ENCODE measurements at regions not wholly inside any gene's neighbourhood (a gene's known extent, or its start where the extent isn't known, plus 50 kb on each side); places are given as distances from the start of the nearest gene placed in this dataset.

DNA sequence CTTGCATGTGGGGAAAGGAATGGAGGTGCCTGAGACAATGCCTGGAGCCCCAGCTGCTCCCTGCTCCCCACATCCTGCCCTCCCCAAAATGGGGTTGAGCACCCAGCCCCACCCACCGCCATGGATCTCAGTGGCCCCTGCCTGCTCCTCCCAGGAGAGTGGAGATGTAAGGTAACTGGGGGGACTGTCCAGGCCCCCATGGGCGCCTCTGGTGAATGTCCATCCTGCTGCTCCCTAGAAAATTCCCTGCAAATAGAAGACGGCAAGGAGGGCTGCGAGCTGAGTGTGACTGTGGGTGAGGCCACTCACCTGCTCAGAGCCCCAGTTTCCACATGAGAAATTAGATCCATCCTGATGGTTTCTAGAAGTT, 101.6 kb downstream of the RAMP3 start:
- Histone ChIP-seq H3K27ac (ENCODE audit: insufficient read length, low read depth, low read length) (no peak overlapping the region), H2AK5ac (ENCODE audit: insufficient read length, low read length) (no peak overlapping the region), H3K56ac (ENCODE audit: insufficient read length, low read depth, low read length) (no peak overlapping the region), H2BK20ac (ENCODE audit: low read depth, low read length, poor library complexity, severe bottlenecking) (no peak overlapping the region), H3K79me1 (ENCODE audit: insufficient read depth, low read depth, low read length, poor library complexity, severe bottlenecking) (no peaks in the 10 kb centered on the region), H4K20me1 (ENCODE audit: control insufficient read depth, insufficient read depth, insufficient read length) (no peaks in the 10 kb centered on the region), H2BK12ac (ENCODE audit: insufficient read length, low read depth, low read length) (no peak overlapping the region), H3K23me2 (ENCODE audit: insufficient read length, low read depth, low read length, poor library complexity, severe bottlenecking) (no peaks in the 10 kb centered on the region), H4K5ac (ENCODE audit: insufficient read length, low read depth, low read length) (no peak overlapping the region), H3K4ac (ENCODE audit: low read depth, low read length) (no peak overlapping the region), H2BK15ac (ENCODE audit: low read depth, low read length) (no peak overlapping the region), H3K14ac (ENCODE audit: insufficient read depth, low read length) (no peak overlapping the region; the same call in 1 of the 2 replicates), H3K23ac (ENCODE audit: insufficient read length, low read depth, low read length) (no peak overlapping the region), H3K4me1 (ENCODE audit: insufficient read depth, low read length) (no peaks in the 10 kb centered on the region), H3K18ac (ENCODE audit: insufficient read length, low read depth, low read length) (no peak overlapping the region), H2BK5ac (ENCODE audit: insufficient read length, low read length) (no peak overlapping the region), H4K91ac (ENCODE audit: insufficient read length, low read depth, low read length) (no peak overlapping the region), H3K9ac (ENCODE audit: extremely low read depth, insufficient read length, low read length) (no peak overlapping the region), H3K4me2 (ENCODE audit: insufficient read depth, insufficient read length, low read length) (no peak overlapping the region), H2AFZ (ENCODE audit: low read length) (no peak overlapping the region), H3K79me2 (ENCODE audit: insufficient read depth, low read length) (no peaks in the 10 kb centered on the region), H4K8ac (replicated peaks; ENCODE audit: insufficient read length, low read depth, low read length) (no peak overlapping the region), H3K9me3 (ENCODE audit: control insufficient read depth, low read depth, low read length) (no peaks in the 10 kb centered on the region), H2BK120ac (ENCODE audit: low read depth, low read length, poor library complexity, severe bottlenecking) (no peak overlapping the region), H3T11ph (ENCODE audit: low read length) (no peak overlapping the region), H3K27me3 (ENCODE audit: insufficient read depth, low read length) (no peaks in the 10 kb centered on the region)
- Mint-ChIP-seq H3K27ac (no peak overlapping the region), H3K27me3 (ENCODE audit: low read depth) (peaks cover 17% of the 10 kb centered on the region), H3K4me3 (no peak overlapping the region), H3K9me3 (peaks cover 11 to 18% of the 10 kb centered on the region in 2 experiments), H3K4me1 (peaks cover 7 to 18% of the 10 kb centered on the region in 2 experiments), H3K36me3 (ENCODE audit: insufficient read depth in 1 of 3, low read depth in 3 of 3) (peaks cover 4 to 14% (median 7%) of the 10 kb centered on the region in 3 experiments)
- no CpG with 5 or more reads among the region's 4 CpGs for WGBS (ENCODE audit: extremely low coverage, insufficient read length, low lambda C conversion rate)
- TF ChIP-seq CTCF (conservative IDR thresholded peaks at IDR 0.05), result no peak
- no peak for DNase-seq
